ENCODE measurements at regions not wholly inside any gene's neighbourhood (a gene's known extent, or its start where the extent isn't known, plus 50 kb on each side); places are given as distances from the start of the nearest gene placed in this dataset.

- TF ChIP-seq, protein P1, sequence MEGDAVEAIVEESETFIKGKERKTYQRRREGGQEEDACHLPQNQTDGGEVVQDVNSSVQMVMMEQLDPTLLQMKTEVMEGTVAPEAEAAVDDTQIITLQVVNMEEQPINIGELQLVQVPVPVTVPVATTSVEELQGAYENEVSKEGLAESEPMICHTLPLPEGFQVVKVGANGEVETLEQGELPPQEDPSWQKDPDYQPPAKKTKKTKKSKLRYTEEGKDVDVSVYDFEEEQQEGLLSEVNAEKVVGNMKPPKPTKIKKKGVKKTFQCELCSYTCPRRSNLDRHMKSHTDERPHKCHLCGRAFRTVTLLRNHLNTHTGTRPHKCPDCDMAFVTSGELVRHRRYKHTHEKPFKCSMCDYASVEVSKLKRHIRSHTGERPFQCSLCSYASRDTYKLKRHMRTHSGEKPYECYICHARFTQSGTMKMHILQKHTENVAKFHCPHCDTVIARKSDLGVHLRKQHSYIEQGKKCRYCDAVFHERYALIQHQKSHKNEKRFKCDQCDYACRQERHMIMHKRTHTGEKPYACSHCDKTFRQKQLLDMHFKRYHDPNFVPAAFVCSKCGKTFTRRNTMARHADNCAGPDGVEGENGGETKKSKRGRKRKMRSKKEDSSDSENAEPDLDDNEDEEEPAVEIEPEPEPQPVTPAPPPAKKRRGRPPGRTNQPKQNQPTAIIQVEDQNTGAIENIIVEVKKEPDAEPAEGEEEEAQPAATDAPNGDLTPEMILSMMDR (IDR thresholded peaks at IDR 0.05), result no peak
- no peak for TF ChIP-seq POLR2AphosphoS5 (IDR thresholded peaks at IDR 0.05)
Measured at GRCh38 chr2:144083211-144083610, 436.7 kb downstream of the ZEB2 start.
